IMR-90 (cell line): ENCODE measurements at regions not wholly inside any gene's neighbourhood (a gene's known extent, or its start where the extent isn't known, plus 50 kb on each side); places are given as distances from the start of the nearest gene placed in this dataset.
"Not testable (repeated sequence)": the region's sequence is repeated elsewhere in the genome, so short reads cannot be mapped to it uniquely, and the experiment has no call there.

ENCODE experiments used
- ATAC-seq: fragments of 200-7000 bp; cut with Tn5 transposase; 2 replicates; pipeline ENCODE4 v1.9.1; 2020; ENCODE audit warnings: low read depth, mild to moderate bottlenecking, moderate library complexity
- BruUV-seq: library from RNA; stranded (reverse); fragments of 400-500 nt; replicated peaks from 2 replicates; lab custom pipeline; 2021; lab: Mats Ljungman, UMichigan
- CTCF ChIA-PET: fragments of 300-600 bp; formaldehyde crosslinking; extraction: SDS; loops from one replicate; lab custom pipeline; 2021; ENCODE audit warnings: antibody characterized with exemption; lab: Yijun Ruan, JAX
- POLR2A ChIA-PET: fragments of 300-600 bp; sonication (Branson Sonifier 250); formaldehyde crosslinking; loops from one replicate; lab custom pipeline; 2022; ENCODE audit warnings: antibody characterized with exemption; ENCODE audit not compliant: unreplicated experiment; lab: Charles Lee
- DNase-seq: peaks from one replicate; pipeline ENCODE4 v3.0.0; 2013
- H2AFZ ChIP-seq: replicated peaks from 2 replicates; pipeline ENCODE3; 2013; ENCODE audit warnings: low read length, mild to moderate bottlenecking; ENCODE audit not compliant: poor library complexity
- H2AK5ac ChIP-seq: 2 replicates; pipeline ENCODE4 v1.6.1; 2013; ENCODE audit warnings: low read depth, low read length, inconsistent platforms
- H2AK9ac ChIP-seq: replicated peaks from 2 replicates; pipeline ENCODE3; 2013; ENCODE audit warnings: mild to moderate bottlenecking, low read depth, low read length, moderate library complexity; ENCODE audit not compliant: poor library complexity
- H2BK120ac ChIP-seq: 2 replicates; pipeline ENCODE4 v1.6.1; 2013; ENCODE audit warnings: low read depth, low read length, inconsistent platforms
- H2BK15ac ChIP-seq: 3 replicates; pipeline ENCODE4 v1.6.1; 2013; ENCODE audit warnings: low read depth, low read length, inconsistent platforms
- H2BK20ac ChIP-seq: 2 replicates; pipeline ENCODE4 v1.6.1; 2013; ENCODE audit warnings: low read depth, mild to moderate bottlenecking, inconsistent platforms, low read length, moderate library complexity
- H2BK5ac ChIP-seq: 2 replicates; pipeline ENCODE4 v1.6.1; 2013; ENCODE audit warnings: mild to moderate bottlenecking, low read depth, low read length, inconsistent platforms; ENCODE audit not compliant: poor library complexity, severe bottlenecking
- H3K14ac ChIP-seq: replicated peaks from 2 replicates; pipeline ENCODE4 v1.6.1; 2013; ENCODE audit warnings: low read depth, low read length, inconsistent platforms
- H3K18ac ChIP-seq: 2 replicates; pipeline ENCODE4 v1.6.1; 2013; ENCODE audit warnings: low read depth, low read length, control low read depth
- H3K23ac ChIP-seq: 2 replicates; pipeline ENCODE4 v1.6.1; 2013; ENCODE audit warnings: low read depth, low read length, inconsistent platforms
- H3K27ac ChIP-seq: 2 replicates; pipeline ENCODE4 v1.5.1; 2013; ENCODE audit warnings: mild to moderate bottlenecking, control low read depth, low read length; ENCODE audit not compliant: insufficient read depth
- H3K27me3 ChIP-seq: 2 replicates; pipeline ENCODE4 v1.6.1; 2013; ENCODE audit warnings: low read length; ENCODE audit not compliant: control insufficient read depth, insufficient read depth
- H3K36me3 ChIP-seq: 2 replicates; pipeline ENCODE4 v1.6.1; 2013; ENCODE audit warnings: low read length, mixed read lengths; ENCODE audit not compliant: control insufficient read depth, insufficient read depth
- H3K4ac ChIP-seq: 2 replicates; pipeline ENCODE4 v1.6.1; 2013; ENCODE audit warnings: low read depth, low read length, inconsistent platforms
- H3K4me1 ChIP-seq: 2 replicates; pipeline ENCODE4 v1.6.1; 2013; ENCODE audit warnings: low read length, mixed read lengths; ENCODE audit not compliant: control insufficient read depth, insufficient read depth
- H3K4me2 ChIP-seq: 2 replicates; pipeline ENCODE4 v1.6.1; 2013; ENCODE audit warnings: low read depth, mild to moderate bottlenecking, control low read depth, low read length, moderate library complexity
- H3K4me3 ChIP-seq: 2 replicates; pipeline ENCODE4 v1.5.1; 2013; ENCODE audit warnings: low read depth, mild to moderate bottlenecking, control low read depth, low read length, moderate library complexity; ENCODE audit not compliant: insufficient read depth
- H3K56ac ChIP-seq: 2 replicates; pipeline ENCODE4 v1.6.1; 2013; ENCODE audit warnings: low read length, inconsistent platforms; ENCODE audit not compliant: insufficient read depth; ENCODE audit errors: extremely low read depth
- H3K79me1 ChIP-seq, 2 experiments: 2 replicates each; pipeline ENCODE4 v1.6.1; 2013; ENCODE audit warnings: low read length in 2 of 2, inconsistent platforms in 1 of 2, low read depth in 1 of 2
- H3K9ac ChIP-seq: 2 replicates; pipeline ENCODE4 v1.6.1; 2013; ENCODE audit warnings: low read depth, low read length, control low read depth
- H3K9me1 ChIP-seq: 2 replicates; pipeline ENCODE4 v1.6.1; 2013; ENCODE audit warnings: low read length, inconsistent platforms; ENCODE audit not compliant: insufficient read depth
- H3K9me3 ChIP-seq: 2 replicates; pipeline ENCODE4 v1.6.1; 2013; ENCODE audit warnings: low read length; ENCODE audit not compliant: control insufficient read depth, insufficient read depth
- H4K20me1 ChIP-seq: 2 replicates; pipeline ENCODE4 v1.6.1; 2013; ENCODE audit warnings: low read length, inconsistent platforms; ENCODE audit not compliant: insufficient read depth
- H4K5ac ChIP-seq: 2 replicates; pipeline ENCODE4 v1.6.1; 2013; ENCODE audit warnings: mild to moderate bottlenecking, low read depth, low read length, control low read depth
- H4K8ac ChIP-seq, 2 experiments: 2 replicates each; pipeline ENCODE4 v1.6.1; 2013; ENCODE audit warnings: low read depth in 2 of 2, low read length in 2 of 2, control low read depth in 1 of 2, inconsistent platforms in 1 of 2
- H4K91ac ChIP-seq: 2 replicates; pipeline ENCODE4 v1.6.1; 2013; ENCODE audit warnings: low read depth, low read length, inconsistent platforms; ENCODE audit not compliant: insufficient read depth
- MAFK ChIP-seq: IDR thresholded peaks from 2 replicates; pipeline ENCODE4 v1.6.1; 2012; ENCODE audit warnings: low read depth, low read length, improper control_type of control experiment
- NFE2L2 ChIP-seq: fragments of 150-350 bp; IDR thresholded peaks from 2 replicates; pipeline ENCODE4 v1.6.1; 2016; ENCODE audit warnings: low read depth, mild to moderate bottlenecking, low read length
- WGBS, 2 experiments: methylation state at CpG; one replicate each; pipeline versions ENCODE4 v1.1.5 to v1.1.7; 2013; ENCODE audit warnings: missing lambda C conversion rate in 2 of 2; ENCODE audit not compliant: insufficient read length in 1 of 2; ENCODE audit errors: extremely low coverage in 2 of 2; 5-methylcytosine and 5-hydroxymethylcytosine counted together
- dilution Hi-C: fragments of 300-500 bp; cut with HindIII; formaldehyde crosslinking; loops from one replicate; pipeline ENCODE4 v1.14.3; 2018; ENCODE audit warnings: low sequenced_read_pairs; ENCODE audit not compliant: unreplicated experiment
- in situ Hi-C: fragments of 300-500 bp; cut with MboI; formaldehyde crosslinking; loops from 3 replicates; pipeline ENCODE4 v1.14.3; 2019; ENCODE audit warnings: low sequenced_read_pairs, inconsistent platforms, mixed read lengths
- intact Hi-C: fragments of 100-400 bp; cut with micrococcal nuclease; formaldehyde crosslinking; loops from 2 replicates; pipeline ENCODE4 v1.10.0; 2022

GRCh38 chr12:60602601-60603000, 1006.8 kb downstream of the SLC16A7 start:
- intact Hi-C loops, result no loop called here
- no CpG with 5 or more reads among the region's 1 CpG for WGBS, 2 experiments

GRCh38 chr12:60603475-60603874, 1007.6 kb downstream of the SLC16A7 start:
- H3K27ac ChIP-seq, ATAC-seq, H2AK9ac ChIP-seq, H4K91ac ChIP-seq, H3K18ac ChIP-seq, H3K9me1 ChIP-seq, H3K27me3 ChIP-seq, H2BK20ac ChIP-seq, H3K4me1 ChIP-seq, H2BK120ac ChIP-seq, H3K4me3 ChIP-seq, H4K20me1 ChIP-seq, BruUV-seq, H4K8ac ChIP-seq, H2BK5ac ChIP-seq, H3K79me1 ChIP-seq, CTCF ChIA-PET, H3K23ac ChIP-seq, H2BK15ac ChIP-seq, H3K4ac ChIP-seq, dilution Hi-C loops, POLR2A ChIA-PET, H2AK5ac ChIP-seq, H4K5ac ChIP-seq, H2AFZ ChIP-seq, H3K36me3 ChIP-seq, H3K4me2 ChIP-seq, DNase-seq, H3K9me3 ChIP-seq, in situ Hi-C loops, H3K56ac ChIP-seq, H3K14ac ChIP-seq, H3K9ac ChIP-seq, intact Hi-C loops: not testable (repeated sequence)
- 0% methylated on average over 1 of the region's 5 CpGs; no CpG with 5 or more reads in 1 of the 2 experiments for WGBS, 2 experiments

More at GRCh38 chr12:60602601-60603000, 1006.8 kb downstream of the SLC16A7 start:
- H3K14ac ChIP-seq, result no peak overlapping the region
- H2BK120ac ChIP-seq, result no peak overlapping the region
- H4K91ac ChIP-seq, result no peak overlapping the region
- H3K9ac ChIP-seq, result no peak overlapping the region
- POLR2A ChIA-PET, result no interaction called here
- H3K36me3 ChIP-seq, result no peaks in the 10 kb centered on the region
- H2AK9ac ChIP-seq, result no peak overlapping the region
- no peak overlapping the region for H2BK20ac ChIP-seq
- no peak for TF ChIP-seq NFE2L2
- TF ChIP-seq MAFK, result peak; percentile 86
- H3K9me3 ChIP-seq, result peaks cover 2% of the 10 kb centered on the region; the same call in 1 of the 2 replicates
- no peak overlapping the region for H4K8ac ChIP-seq
- H3K56ac ChIP-seq, result no peak overlapping the region
- H3K27ac ChIP-seq, result no peak overlapping the region
- no peak overlapping the region for H2BK5ac ChIP-seq
- H2AK5ac ChIP-seq, result no peak overlapping the region
- no peaks in the 10 kb centered on the region for H3K4me1 ChIP-seq
- H3K4me3 ChIP-seq, result no peak overlapping the region
- no peak overlapping the region for H2AFZ ChIP-seq
- H3K79me1 ChIP-seq, result no peaks in the 10 kb centered on the region
- dilution Hi-C loops, result no loop called here
- no peaks in the 10 kb centered on the region for H3K27me3 ChIP-seq
- H2BK15ac ChIP-seq, result no peak overlapping the region
- no peaks in the 10 kb centered on the region for H3K9me1 ChIP-seq
- no peak overlapping the region for H4K5ac ChIP-seq
- DNase-seq (no peak), ATAC-seq (no peak)
- CTCF ChIA-PET, result interaction anchor here (0.5 to 0.6 kb wide), 2 partner anchors 25 to 215 kb away, joined by 3 to 4 read pairs; no protein-coding TSS in a partner anchor
- H3K18ac ChIP-seq, result no peak overlapping the region
- no peaks in the 10 kb centered on the region for H4K20me1 ChIP-seq
- no TSS peak for BruUV-seq
- no peak overlapping the region for H3K4ac ChIP-seq
- H3K4me2 ChIP-seq, result no peak overlapping the region
- H3K23ac ChIP-seq, result no peak overlapping the region
- in situ Hi-C loops, result no loop called here
